K562 (cell line): ENCODE measurements at regions not wholly inside any gene's neighbourhood (a gene's known extent, or its start where the extent isn't known, plus 50 kb on each side); places are given as distances from the start of the nearest gene placed in this dataset.

ENCODE experiments used
- ATAC-seq: fragments of 200-7000 bp; cut with Tn5 transposase; 3 replicates; pipeline ENCODE4 v1.9.1; 2020; ENCODE audit warnings: moderate library complexity
- BruUV-seq: library from RNA; stranded (reverse); fragments of 400-500 nt; replicated peaks from 2 replicates; lab custom pipeline; 2021; lab: Mats Ljungman, UMichigan
- CTCF ChIA-PET: fragments of 300-600 bp; formaldehyde crosslinking; extraction: SDS; loops from one replicate; lab custom pipeline; 2021; ENCODE audit warnings: low intra/inter-chr PET ratio; lab: Yijun Ruan, JAX
- POLR2A ChIA-PET: fragments of 300-600, 350-650 bp; sonication (Branson Sonifier 250); formaldehyde crosslinking; extraction: SDS; loops from one replicate; lab custom pipeline; 2021; ENCODE audit warnings: antibody characterized with exemption, inconsistent platforms; lab: Yijun Ruan, JAX
- DNase-seq, 4 experiments: peaks; one replicate each; pipeline versions ENCODE4 v3.0.0 to v3.0.0-alpha.2; 2011 to 2018; ENCODE audit warnings: low spot score in 3 of 4, mixed read lengths in 3 of 4; ENCODE audit errors: extremely low read depth in 1 of 4
- FAIRE-seq: peaks from 2 replicates; lab custom pipeline; 2011; peaks lifted over from hg19 to GRCh38; lab: Jason Lieb, UNC
- H2AFZ ChIP-seq: 2 replicates; pipeline ENCODE4 v1.6.0; 2011; ENCODE audit warnings: low read depth, low read length, control low read depth, inconsistent platforms
- H3K27ac ChIP-seq: fragments of 200-600 bp; 3 replicates; pipeline ENCODE4 v1.8.0; 2011; ENCODE audit warnings: low read depth, mild to moderate bottlenecking, control low read depth, inconsistent platforms, low read length, moderate library complexity, mixed read lengths; ENCODE audit errors: extremely low read depth
- H3K27me3 ChIP-seq, 2 experiments: fragments of 300-600 bp in 1 of 2; 2 replicates in 1 of 2; 3 replicates in 1 of 2; pipeline versions ENCODE4 v1.6.0 to v1.8.0; 2011; ENCODE audit warnings: inconsistent platforms in 2 of 2, low read length in 2 of 2, mild to moderate bottlenecking in 1 of 2, mixed read lengths in 1 of 2, moderate library complexity in 1 of 2; ENCODE audit not compliant: control insufficient read depth in 2 of 2, insufficient read depth in 2 of 2
- H3K36me3 ChIP-seq: fragments of 300-600 bp; 3 replicates; pipeline ENCODE4 v1.8.0; 2011; ENCODE audit warnings: mild to moderate bottlenecking, low read length, inconsistent platforms; ENCODE audit not compliant: control insufficient read depth, insufficient read depth
- H3K4me1 ChIP-seq, 2 experiments: fragments of 200-600 bp in 1 of 2; replicated peaks in 1 of 2; 2 replicates in 1 of 2; 3 replicates in 1 of 2; pipeline versions ENCODE4 v1.5.1 to v1.8.0; 2011; ENCODE audit warnings: inconsistent platforms in 2 of 2, low read length in 2 of 2, mild to moderate bottlenecking in 1 of 2, mixed read lengths in 1 of 2, moderate library complexity in 1 of 2; ENCODE audit not compliant: control insufficient read depth in 2 of 2, insufficient read depth in 2 of 2
- H3K4me2 ChIP-seq: 2 replicates; pipeline ENCODE4 v1.6.1; 2011; ENCODE audit warnings: low read length, control low read depth, inconsistent platforms, mixed read lengths; ENCODE audit not compliant: insufficient read depth
- H3K4me3 ChIP-seq: fragments of 200-600 bp; sonication (generic), shearing (Covaris generic); 2 replicates; pipeline ENCODE4 v1.5.1; 2016; ENCODE audit warnings: control low read depth, inconsistent platforms
- H3K79me2 ChIP-seq: fragments of 200-600 bp; 3 replicates; pipeline ENCODE4 v1.8.0; 2011; ENCODE audit warnings: low read length, inconsistent platforms; ENCODE audit not compliant: control insufficient read depth, insufficient read depth
- H3K9ac ChIP-seq, 2 experiments: 2 replicates each; pipeline versions ENCODE4 v1.6.0 to v1.6.1; 2011; ENCODE audit warnings: low read depth in 2 of 2, low read length in 2 of 2, control low read depth in 1 of 2, inconsistent platforms in 1 of 2, mild to moderate bottlenecking in 1 of 2, mixed read lengths in 1 of 2; ENCODE audit not compliant: insufficient read depth in 1 of 2
- H3K9me1 ChIP-seq: one replicate; pipeline ENCODE4 v1.6.0; 2011; ENCODE audit warnings: inconsistent platforms, mild to moderate bottlenecking, low read length, moderate library complexity; ENCODE audit not compliant: control insufficient read depth, insufficient read depth
- H3K9me3 ChIP-seq: replicated peaks from 2 replicates; pipeline ENCODE4 v1.5.1; 2011; ENCODE audit warnings: low read depth, low read length, inconsistent platforms; ENCODE audit not compliant: control insufficient read depth, insufficient read depth
- H4K20me1 ChIP-seq: replicated peaks from 2 replicates; pipeline ENCODE4 v1.6.1; 2011; ENCODE audit warnings: low read length, inconsistent platforms, mixed read lengths; ENCODE audit not compliant: control insufficient read depth, insufficient read depth
- FOXJ3 ChIP-seq: sonication (generic); formaldehyde crosslinking; IDR thresholded peaks from 2 replicates; pipeline ENCODE4 v1.4.0; 2020; ENCODE audit warnings: mild to moderate bottlenecking, missing genetic modification reagents
- HNRNPH1 ChIP-seq: fragments of 200-400 bp; formaldehyde crosslinking; optimal IDR thresholded peaks from 2 replicates; pipeline ENCODE3; 2017; ENCODE audit warnings: low read depth, mild to moderate bottlenecking, low read length, moderate library complexity
- MCM7 ChIP-seq, 2 experiments: fragments of 450-650 bp; IDR thresholded peaks; 2 replicates each; pipeline ENCODE4 v1.6.1; 2016 to 2018
- POLR2G ChIP-seq: fragments of 200-400 bp; formaldehyde crosslinking; IDR thresholded peaks from 2 replicates; pipeline ENCODE4 v1.6.1; 2017; ENCODE audit warnings: low read depth, mild to moderate bottlenecking, antibody characterized with exemption, low read length, moderate library complexity
- RB1 ChIP-seq: fragments of 450-650 bp; IDR thresholded peaks from 2 replicates; pipeline ENCODE4 v1.6.1; 2017; ENCODE audit warnings: low read depth, mild to moderate bottlenecking
- RBM25 ChIP-seq: fragments of 200-400 bp; formaldehyde crosslinking; IDR thresholded peaks from 2 replicates; pipeline ENCODE4 v1.6.1; 2018; ENCODE audit warnings: low read length, low read depth, moderate library complexity; ENCODE audit not compliant: severe bottlenecking
- SMARCA5 ChIP-seq: fragments of 450-650 bp; IDR thresholded peaks from 2 replicates; pipeline ENCODE4 v1.6.1; 2016
- TAF9B ChIP-seq: fragments of 450-650 bp; IDR thresholded peaks from 2 replicates; pipeline ENCODE4 v1.6.1; 2018; ENCODE audit warnings: mild to moderate bottlenecking; ENCODE audit not compliant: partially characterized antibody
- TEAD1 ChIP-seq, 2 experiments: fragments of 450-650 bp in 1 of 2; sonication (generic) in 1 of 2; formaldehyde crosslinking; IDR thresholded peaks; 2 replicates each; pipeline versions ENCODE4 v1.4.0 to v1.8.0; 2020 to 2022; ENCODE audit warnings: mild to moderate bottlenecking in 2 of 2, missing genetic modification reagents in 1 of 2
- U2AF1 ChIP-seq: fragments of 200-400 bp; formaldehyde crosslinking; optimal IDR thresholded peaks from 2 replicates; pipeline ENCODE3; 2017; ENCODE audit warnings: mild to moderate bottlenecking, low read depth, low read length, moderate library complexity
- ZNF134 ChIP-seq: fragments of 250-450 bp; sonication (Bioruptor Pico); conservative IDR thresholded peaks from 2 replicates; pipeline ENCODE4 v1.4.0; 2020
- ZNF253 ChIP-seq: fragments of 250-450 bp; sonication (Bioruptor Pico); conservative IDR thresholded peaks from 2 replicates; pipeline ENCODE4 v1.6.1; 2021; ENCODE audit warnings: mild to moderate bottlenecking
- ZNF316 ChIP-seq: fragments of 450-650 bp; IDR thresholded peaks from 2 replicates; pipeline ENCODE4 v1.6.1; 2016
- ZSCAN29 ChIP-seq: fragments of 450-650 bp; IDR thresholded peaks from 2 replicates; pipeline ENCODE4 v1.6.1; 2017
- WGBS: fragments of 100-300 bp; shearing (Covaris generic); methylation state at CpG from one replicate; pipeline ENCODE4 v1.1.6; 2016; ENCODE audit warnings: low coverage, mixed read lengths; ENCODE audit not compliant: insufficient coverage; ENCODE audit errors: missing lambda C conversion rate; 5-methylcytosine and 5-hydroxymethylcytosine counted together
- in situ Hi-C: fragments of 300-500 bp; cut with MboI; formaldehyde crosslinking; loops from 4 replicates; pipeline ENCODE4 v1.15.0; 2018; ENCODE audit warnings: inconsistent platforms, mixed read lengths
- intact Hi-C: fragments of 100-400 bp; cut with micrococcal nuclease; formaldehyde crosslinking; loops from 2 replicates; pipeline ENCODE4 v1.14.2; 2022

- Histone ChIP-seq H3K4me2 (no peak overlapping the region), H3K9ac (no peak overlapping the region), H3K36me3 (peaks cover 8% of the 10 kb centered on the region; the same call in 2 of the 3 replicates), H3K27me3 (no peaks in the 10 kb centered on the region), H3K4me1 (no peaks in the 10 kb centered on the region; a peak in 1 of 5 replicates), H3K9me1 (no peaks in the 10 kb centered on the region), H2AFZ (no peak overlapping the region), H3K79me2 (no peaks in the 10 kb centered on the region), H3K4me3 (no peak overlapping the region), H3K27ac (no peak overlapping the region), H3K9me3 (no peaks in the 10 kb centered on the region), H4K20me1 (no peaks in the 10 kb centered on the region)
- ATAC-seq (no peak), DNase-seq (no peak), FAIRE-seq (no peak)
- intact Hi-C loops (no loop called here), in situ Hi-C loops (no loop called here)
- TF ChIP-seq FOXJ3 (CRISPR knock-in tag): no peak
- TF ChIP-seq RBM25: peak; percentile 66
- peak; percentile 98 for TF ChIP-seq ZNF134 (CRISPR knock-in tag)
- WGBS: 84% methylated on average over 1 of the region's 1 CpG
- ChIA-PET CTCF (no interaction called here), POLR2A (no interaction called here)
- BruUV-seq: no TSS peak
Measured at GRCh38 chr12:91767237-91767636, 378.4 kb downstream of the BTG1 start.

GRCh38 chr12:91766454-91766853, 379.2 kb downstream of the BTG1 start:
- DNase-seq: no peak
- no peaks in the 10 kb centered on the region for H4K20me1 ChIP-seq
- H3K36me3 ChIP-seq: peaks cover 5% of the 10 kb centered on the region; the same call in 2 of the 3 replicates
- no peak overlapping the region for H3K27ac ChIP-seq
- H3K79me2 ChIP-seq: no peaks in the 10 kb centered on the region
- TF ChIP-seq ZNF253 (no peak), MCM7 (IDR thresholded peaks at IDR 0.05) (no peak), U2AF1 (no peak), RB1 (no peak), SMARCA5 (no peak), TAF9B (no peak), TEAD1 (CRISPR knock-in tag; IDR thresholded peaks at IDR 0.05) (no peak), ZSCAN29 (no peak), HNRNPH1 (no peak), POLR2G (no peak), ZNF316 (no peak)
- H2AFZ ChIP-seq: no peak overlapping the region
- no peak overlapping the region for H3K9ac ChIP-seq
- no peaks in the 10 kb centered on the region for H3K27me3 ChIP-seq
- H3K4me2 ChIP-seq: no peak overlapping the region
- ChIA-PET CTCF (no interaction called here), POLR2A (no interaction called here)
- no peak for FAIRE-seq
- H3K4me3 ChIP-seq: no peak overlapping the region
- H3K9me1 ChIP-seq: no peaks in the 10 kb centered on the region
- H3K9me3 ChIP-seq: no peaks in the 10 kb centered on the region
- intact Hi-C loops (no loop called here), in situ Hi-C loops (no loop called here)
- no peaks in the 10 kb centered on the region; a peak in 1 of 5 replicates for H3K4me1 ChIP-seq
- ATAC-seq: no peak
- BruUV-seq: no TSS peak
- WGBS: 43% methylated on average over 1 of the region's 1 CpG
